ENCODE measurements at regions not wholly inside any gene's neighbourhood (a gene's known extent, or its start where the extent isn't known, plus 50 kb on each side); places are given as distances from the start of the nearest gene placed in this dataset.
"Not testable (repeated sequence)": the region's sequence is repeated elsewhere in the genome, so short reads cannot be mapped to it uniquely, and the experiment has no call there.

DNA sequence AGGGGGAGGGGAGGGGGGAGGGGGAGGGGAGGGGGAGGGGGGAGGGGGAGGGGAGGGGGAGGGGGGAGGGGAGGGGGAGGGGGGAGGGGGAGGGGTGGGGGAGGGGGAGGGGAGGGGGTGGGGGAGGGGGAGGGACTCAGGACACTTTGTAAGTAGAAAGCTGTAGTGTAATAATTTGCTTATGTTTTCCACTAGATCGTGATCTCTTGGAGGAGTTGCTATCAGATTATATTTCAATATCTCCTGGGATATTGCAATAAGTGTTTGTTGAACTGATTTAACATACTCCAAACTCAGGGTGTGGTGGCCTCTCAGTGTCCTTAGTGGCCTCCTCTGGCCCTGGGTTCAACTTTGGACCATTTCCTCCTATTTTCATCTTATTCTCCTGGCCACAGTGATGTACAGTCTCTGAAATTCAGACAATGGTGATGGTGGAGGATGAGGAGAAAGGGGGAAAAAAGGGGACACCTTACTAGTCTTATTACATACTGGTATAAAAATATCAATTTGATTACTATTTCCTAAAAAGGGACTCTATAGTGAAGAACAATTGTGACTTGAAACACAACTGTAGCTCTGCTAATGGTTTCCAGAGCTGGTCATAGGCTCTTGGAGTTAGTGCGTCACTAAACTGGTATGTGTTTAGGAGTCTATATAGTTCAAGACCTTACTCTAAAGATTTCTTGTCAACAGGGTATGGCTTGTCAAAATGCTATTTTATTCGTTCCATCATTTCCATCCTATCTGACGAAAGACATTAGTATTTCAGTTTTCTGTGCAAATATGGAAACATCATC lies 89.6 kb downstream of the DDX1 start:
- no peak for DNase-seq

DNA sequence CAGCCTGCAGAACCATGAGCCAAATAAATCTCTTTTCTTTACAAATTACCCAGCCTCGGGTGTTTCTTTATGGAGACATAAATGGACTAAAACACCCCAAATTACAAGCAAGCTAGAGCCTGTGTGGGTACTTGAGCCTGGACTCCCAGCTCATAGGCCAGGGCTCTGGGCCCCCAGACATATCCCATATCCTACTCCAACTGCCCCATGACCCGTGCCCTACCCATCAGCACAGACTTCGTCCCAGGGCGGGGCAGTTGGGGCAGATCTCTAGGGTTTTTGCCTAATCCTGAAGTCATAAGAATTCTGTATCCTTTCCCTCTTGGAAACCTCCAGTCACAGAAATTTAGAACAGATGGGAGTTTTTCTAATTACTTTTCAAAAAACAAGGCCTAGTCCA lies 90.7 kb downstream of the DDX1 start:
- no peak for DNase-seq

DNA sequence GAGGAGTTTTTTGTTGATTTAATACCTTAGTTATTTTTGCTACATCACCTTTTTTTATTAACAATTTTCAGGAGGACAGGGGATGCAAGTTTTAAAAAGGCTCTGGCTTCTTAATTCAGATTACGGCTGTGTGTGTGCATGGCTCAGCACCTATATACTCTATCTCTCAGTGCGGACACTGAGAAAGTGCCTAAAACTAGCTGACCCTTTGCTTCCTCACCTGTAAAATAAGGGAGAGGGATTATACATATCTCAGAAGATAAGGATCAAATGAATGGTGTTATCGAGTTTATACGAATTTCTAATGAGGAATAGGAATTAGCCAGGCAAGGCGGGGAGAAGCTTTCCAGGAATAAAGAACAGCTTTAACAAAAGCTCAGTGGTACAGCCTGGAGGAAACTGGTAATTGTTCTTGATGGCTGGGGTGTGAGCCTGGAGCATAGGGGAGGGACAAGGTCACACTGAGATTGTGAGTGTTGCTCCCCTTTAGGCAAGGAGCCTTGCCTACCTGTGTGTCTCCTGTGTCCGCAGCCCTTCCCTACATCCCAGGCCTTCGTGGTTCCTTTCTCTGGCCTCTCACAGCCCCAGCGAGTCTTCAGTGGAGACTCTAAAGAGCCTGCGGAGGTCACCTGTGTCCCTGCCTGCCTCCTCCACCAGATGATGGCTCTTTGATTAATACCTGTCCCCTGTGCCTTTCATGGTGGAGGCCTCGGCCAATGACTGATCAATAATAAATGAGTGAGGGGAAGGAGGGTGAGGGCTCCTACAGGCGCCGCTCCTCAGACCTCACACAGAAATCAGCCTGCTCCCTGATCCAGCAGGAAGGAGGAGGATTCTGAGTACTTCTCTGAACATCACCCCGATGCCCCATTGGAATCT lies 92.7 kb downstream of the DDX1 start:
- DNase-seq, result no peak

DNA sequence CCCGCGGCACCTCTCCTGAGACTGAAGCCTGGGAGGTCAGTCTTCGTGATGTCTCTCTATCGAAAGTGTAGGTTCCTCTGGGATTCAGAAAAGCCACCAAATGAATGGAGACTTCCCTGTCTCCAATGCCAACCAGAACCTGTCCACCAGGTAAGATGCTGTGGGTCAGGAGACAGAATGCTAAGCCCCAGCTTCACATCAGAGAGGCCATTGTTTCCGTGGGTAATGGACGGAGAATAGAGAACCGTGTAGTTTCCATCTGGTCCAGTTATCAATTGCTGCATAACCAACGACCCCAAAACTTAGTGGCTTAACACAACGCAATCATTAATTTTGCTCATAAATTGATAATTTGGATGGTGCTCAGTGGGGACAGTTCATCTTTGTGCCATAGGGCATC lies 93.5 kb downstream of the DDX1 start:
- DNase-seq, result no peak

DNA sequence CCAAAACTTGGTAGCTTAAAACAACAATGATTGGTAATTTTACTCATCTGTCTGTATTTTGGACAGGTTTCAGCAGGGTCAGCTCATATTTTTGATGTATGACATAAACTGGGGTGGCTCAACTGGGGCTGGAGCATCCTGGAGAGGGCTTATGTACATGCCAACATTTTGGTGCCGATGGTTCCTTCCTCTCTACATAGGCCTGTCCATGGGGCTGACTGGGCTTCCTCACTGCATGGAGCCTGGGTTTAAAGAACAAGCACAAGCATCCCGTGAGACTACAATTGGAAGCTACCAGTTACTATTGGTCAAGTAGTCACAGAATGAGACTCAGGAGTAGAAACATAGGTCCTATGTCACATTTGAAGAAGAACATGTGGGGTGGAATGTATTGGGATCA lies 95.0 kb downstream of the DDX1 start:
- no peak for DNase-seq

DNA sequence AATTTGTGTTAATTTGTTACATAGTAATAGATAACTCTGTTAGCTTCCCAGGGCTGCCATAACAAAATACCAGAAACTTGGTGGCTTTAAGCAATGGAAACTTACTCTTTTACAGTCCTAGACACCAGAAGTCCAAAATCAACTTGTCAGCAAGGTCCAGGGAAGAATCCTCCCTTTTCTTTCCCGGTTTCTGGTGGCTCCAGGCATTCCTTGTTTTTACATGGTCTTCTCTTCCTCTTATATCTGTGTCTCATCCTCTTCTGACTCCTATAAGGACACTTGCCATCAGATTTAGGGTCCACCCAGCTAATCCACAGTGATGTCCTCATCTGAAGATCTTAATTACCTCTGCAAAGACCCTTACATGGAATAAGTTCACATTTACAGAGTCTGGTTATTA lies 95.6 kb downstream of the DDX1 start:
- DNase-seq, result no peak

DNA sequence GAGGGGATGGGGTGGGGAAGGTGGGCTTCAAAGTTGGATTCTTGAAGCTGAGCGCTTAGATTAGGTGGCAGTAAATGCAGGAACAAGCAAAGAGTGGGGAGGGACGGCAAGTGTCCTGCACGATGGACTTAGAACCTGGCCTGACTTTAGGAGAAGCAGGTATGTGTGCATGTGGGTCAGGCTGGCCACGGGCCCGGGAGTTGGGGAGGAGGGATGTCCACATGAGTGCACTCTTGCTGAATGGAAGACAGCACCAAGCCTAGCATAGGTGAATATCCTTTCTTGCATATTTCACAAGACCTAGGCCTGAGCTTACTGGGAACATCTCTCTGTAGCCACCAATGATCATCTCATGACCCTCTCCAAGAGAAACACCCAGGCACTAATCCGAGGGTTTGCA lies 96.1 kb downstream of the DDX1 start:
- DNase-seq, result no peak

DNA sequence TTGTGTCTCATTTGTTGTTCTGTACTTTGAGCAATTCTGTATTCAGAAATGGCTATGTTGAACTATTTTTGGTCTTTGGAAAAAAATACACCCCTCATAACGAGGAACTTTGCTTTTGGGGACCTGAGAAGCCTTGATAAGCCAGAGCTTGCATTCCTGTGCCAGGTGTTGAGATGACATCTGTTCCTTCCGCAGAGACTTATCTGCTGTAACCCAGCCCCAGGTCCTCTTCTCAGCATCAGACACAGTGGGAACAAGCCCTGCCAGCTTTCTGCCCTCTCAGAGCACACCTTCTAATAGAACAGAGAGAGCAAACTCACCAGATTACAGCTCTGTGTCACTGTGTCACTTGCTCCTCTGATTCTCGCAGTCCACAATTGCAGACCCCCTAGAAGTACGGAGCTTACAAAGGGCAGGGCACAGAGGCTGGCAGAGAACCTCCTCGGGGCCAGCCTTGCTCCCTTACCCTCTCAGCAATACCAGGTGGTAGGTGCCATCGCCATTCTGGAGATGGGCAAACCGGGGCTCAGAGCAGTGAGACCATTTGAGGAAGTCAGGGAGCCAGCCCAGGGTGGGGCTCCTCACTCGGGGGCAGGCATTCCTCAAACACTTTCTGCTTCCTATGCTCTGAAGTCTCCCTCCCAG lies 97.4 kb downstream of the DDX1 start:
- no peak for DNase-seq

DNA sequence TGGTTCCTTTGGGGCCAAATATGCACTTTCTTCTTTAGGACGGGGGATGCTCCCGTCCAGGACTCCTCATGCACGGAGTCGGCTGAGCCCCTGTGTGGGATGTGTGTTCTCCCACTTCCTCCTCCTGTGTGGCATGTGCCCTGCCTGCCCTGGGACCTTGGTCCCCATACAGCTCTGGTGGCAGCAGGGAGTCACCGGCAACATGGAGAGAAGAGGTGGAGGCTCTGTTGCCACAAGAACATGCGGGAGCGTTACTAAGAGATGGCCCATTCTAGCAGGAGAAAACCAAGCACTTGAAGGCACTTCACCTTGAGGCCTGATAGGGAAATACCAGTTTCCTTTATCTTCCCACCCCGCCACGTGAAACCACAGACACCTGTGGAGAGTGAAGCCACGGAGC lies 98.0 kb downstream of the DDX1 start:
- no peak for DNase-seq

DNA sequence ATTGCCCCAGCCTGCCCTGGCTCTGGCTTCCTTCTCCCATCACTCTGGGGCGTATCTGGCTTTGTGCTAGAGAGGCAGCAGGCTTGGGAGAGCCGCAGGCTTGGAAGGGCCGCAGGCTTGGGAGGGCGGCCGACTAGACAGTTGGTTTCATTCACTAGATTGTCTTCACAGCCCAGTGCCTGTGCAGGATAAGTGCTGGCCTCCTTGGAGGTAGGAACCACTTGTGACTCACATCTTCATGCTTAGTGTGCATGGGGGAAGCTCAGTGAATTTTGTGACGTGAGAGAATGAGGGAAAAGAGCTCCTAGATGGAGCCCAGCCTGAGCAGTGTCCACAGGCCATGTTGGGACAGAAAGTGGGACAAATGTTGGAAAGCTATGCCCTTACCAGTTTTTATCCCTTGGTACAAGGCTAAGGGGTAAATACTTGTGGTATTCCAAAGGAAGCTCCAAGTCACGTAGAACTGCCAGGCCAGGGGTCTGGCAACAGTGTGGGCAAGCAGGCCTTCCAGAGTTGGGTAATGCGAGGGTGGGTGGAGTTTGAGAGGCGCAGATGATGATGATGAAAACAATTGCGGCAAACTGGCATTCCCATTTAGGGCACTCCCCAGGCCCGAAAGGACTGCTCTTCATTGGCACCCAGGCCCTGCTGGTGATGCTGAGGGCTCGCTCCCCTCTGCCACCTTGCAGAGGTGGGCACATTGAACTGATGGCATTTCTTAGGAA lies 100.1 kb downstream of the DDX1 start:
- no peak for DNase-seq

DNA sequence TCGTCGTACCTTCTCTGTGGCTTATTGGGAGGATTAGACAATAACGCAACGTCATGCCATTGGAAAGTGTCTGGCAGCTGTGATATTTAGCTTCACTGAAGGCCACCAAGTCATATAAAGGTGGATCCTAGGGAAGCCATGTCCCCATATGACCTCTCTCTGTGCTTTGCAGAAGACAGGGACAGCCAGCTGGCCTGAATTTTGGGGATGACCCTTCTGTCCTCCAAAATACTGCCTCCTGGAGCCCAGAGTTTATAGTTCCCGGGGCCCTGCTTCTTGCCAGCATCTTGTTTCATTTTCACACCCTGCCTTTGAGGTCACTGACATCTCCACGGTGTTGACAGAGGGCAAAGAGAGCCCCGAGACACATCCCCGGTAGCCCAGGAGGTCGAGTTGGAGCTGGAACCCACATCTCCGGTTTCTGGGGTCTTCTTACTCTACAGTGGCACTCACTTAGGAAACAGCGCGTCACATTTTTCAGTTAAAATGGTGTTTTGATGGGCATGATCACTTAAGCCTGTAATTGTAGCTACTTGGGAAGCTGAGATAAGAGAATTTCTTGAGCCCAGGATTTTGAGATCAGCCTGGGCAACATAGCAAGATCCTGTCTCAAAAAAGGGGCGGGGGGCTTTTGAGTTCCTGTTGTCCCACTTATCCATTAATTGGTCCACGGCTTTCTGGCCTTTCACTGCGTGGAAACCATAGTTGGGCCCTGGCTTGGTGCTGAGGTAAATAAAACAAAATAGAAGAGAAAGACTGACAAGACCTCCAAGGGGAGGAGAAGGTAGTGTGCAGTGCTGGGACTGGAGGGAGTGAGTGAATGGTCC lies 101.1 kb downstream of the DDX1 start:
- no peak for DNase-seq

DNA sequence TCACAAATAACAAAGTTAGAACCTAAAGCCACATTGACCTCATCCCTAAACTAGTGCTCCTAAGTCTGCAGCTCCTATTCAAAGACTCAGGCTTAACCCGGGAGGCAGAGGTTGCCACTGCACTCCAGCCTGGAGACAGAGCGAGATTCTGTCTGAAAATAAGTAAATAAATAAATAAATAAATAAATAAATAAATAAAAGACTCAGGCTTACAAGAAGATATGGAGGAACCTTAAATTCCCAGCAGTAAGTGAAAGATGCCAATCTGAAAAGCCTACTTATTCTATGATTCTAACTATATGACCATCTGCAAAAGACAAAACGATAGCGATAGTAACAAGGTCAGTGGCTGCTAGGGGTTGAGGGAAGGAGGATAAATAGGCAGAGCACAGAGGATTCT lies 101.7 kb downstream of the DDX1 start:
- DNase-seq, result no peak

DNA sequence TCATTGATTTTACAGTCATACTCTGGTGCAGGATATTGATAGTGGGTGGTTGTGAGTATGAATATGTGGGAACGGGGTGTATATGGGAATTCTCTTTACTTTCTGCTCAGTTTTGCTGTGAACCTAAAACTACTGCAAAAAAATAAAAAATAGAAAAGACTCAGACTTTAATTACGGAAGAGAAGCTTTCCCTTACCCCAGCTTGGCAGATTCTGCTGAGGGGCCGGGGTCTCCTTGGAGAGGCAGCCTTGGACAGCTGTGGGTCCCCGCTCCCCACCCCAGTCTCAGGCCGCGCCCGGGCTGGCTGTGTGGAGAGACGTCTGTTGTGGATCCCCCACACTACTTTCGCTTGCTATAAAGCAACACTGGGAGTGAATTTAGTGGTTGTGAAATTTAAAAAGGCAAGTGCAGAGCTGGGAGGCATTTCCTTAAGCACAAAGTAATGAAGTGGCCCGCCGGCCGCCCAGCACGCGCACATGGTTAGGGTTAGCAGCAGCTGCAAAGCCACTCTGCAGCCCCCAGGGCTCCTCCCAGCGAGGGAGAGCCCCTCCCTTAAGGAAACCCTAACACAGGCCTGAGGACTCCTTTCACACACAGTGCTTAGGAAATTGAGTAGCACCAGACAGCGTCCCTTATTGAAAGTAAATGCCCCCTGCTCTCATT lies 102.4 kb downstream of the DDX1 start:
- DNase-seq, result no peak

DNA sequence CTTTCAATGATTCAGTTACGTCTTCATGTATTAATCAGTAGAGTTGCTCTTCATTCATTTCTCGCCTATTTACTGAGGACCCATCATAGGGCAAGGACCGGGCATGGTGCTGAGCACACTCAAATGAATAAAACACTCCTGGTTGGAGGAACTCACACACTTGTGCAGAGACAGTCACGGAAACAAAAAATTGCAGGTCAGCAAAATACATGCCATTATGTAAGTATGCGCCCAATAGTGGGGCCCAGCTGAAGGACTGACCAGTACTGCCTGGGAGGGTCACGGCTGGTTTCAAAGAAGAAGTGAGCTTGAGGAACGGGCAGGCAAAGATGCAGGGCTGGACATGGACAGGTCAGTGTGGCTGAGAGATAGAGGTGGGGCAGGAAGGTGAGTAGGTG lies 102.9 kb downstream of the DDX1 start:
- no peak for DNase-seq

DNA sequence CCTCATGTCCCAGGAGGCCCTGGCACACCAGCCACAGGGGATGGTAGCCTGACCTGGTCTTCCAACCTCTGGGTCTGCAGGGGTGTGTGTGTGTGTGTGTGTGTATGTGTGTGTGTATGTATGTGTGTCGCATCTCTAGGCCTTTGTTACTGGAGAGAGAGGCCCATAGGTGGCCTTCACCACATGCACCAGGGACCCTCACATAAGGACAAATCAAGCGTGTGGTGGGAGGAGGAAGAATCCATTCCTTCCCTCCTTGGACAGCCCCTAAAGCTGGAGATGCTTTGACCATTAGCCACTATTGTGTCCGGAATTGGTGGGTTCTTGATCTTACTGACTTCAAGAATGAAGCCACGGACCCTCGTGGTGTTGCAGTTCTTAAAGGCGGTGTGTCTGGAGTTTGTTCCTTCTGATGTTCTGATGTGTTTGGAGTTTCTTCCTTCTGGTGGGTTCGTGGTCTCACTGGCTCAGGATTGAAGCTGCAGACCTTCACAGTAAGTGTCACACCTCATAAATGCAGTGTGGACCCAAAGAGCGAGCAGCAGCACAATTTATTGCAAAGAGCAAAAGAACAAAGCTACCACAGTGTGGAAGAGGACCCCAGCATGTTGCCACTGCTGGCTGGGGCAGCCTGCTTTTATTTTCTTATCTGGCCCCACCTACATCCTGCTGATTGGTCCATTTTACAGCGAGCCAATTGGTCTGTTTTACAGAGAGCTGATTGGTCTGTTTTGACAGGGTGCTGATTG lies 104.1 kb downstream of the DDX1 start:
- DNase-seq, result no peak

DNA sequence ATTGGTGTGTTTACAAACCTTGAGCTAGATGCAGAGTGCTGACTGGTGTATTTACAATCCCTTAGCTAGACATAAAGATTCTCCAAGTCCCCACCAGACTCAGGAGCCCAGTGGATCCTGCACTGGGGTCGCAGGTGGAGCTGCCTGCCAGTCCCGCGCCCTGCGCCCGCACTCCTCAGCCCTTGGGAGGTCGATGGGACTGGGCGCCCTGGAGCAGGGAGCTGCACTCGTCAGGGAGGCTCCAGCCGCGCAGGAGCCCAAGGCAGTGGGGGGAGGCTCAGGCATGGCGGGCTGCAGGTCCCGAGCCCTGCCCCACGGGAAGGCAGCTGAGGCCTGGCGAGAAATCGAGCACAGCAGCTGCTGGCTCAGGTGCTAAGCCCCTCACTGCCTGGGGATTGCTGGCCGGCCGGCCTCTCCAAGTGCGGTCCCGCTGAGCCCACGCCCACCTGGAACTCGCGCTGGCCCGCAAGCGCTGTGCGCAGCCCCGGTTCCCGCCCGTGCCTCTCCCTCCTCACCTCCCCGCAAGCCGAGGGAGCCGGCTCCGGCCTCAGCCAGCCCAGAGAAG lies 105.0 kb downstream of the DDX1 start:
- not testable (repeated sequence) for DNase-seq

DNA sequence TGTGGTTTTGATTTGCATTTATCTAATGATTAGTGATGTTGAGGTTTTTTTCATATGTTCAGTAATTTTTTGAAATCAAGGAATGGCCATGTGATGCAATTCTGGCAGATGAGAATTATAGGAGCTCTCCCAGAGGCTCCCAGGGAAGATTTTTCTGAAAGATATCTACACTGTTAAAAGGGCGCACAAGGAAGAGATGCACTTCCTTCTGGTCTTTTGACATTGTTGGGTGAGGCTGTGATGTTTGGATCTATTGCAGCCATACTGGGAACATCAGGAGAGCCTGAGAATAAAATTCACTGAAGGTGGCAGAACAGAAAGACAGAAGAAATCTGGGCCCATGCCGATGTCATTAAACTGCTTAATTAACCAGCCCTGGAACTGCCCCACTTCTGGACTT lies 108.5 kb downstream of the DDX1 start:
- DNase-seq, result no peak

DNA sequence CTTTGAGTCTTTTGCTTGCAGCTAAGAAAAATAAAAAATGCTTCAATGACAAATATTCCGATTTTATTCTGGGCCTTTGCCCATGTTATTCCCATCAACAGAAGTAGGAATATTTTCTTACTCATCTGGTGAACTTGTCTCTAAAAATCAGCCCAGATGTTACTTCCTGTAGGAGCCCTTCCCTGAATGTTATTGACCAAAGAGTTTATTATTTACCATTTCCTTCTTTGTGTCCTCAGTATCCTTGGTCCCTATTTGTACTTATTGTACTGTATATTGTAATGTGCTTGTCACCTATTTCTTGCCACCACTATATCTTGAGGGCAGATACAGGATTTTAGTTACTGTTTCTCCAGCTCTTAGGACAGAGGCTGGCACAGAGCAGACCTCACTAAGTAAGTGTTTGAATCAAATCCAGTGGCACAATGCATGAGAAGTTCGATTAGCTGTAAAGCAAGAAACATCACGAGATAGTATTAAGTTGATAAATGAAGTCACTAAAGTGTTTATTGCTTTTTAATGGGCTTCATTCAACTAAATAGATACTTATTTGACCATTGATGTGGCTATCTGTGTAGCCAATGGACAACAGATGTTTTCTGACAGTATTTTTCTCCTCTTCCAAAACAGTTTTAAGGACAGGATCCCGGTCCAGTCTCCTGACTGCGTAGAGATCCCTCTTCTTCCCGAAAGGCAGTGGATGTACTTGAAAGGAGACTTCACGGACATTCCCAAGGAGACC lies 109.1 kb downstream of the DDX1 start:
- no peak for DNase-seq

DNA sequence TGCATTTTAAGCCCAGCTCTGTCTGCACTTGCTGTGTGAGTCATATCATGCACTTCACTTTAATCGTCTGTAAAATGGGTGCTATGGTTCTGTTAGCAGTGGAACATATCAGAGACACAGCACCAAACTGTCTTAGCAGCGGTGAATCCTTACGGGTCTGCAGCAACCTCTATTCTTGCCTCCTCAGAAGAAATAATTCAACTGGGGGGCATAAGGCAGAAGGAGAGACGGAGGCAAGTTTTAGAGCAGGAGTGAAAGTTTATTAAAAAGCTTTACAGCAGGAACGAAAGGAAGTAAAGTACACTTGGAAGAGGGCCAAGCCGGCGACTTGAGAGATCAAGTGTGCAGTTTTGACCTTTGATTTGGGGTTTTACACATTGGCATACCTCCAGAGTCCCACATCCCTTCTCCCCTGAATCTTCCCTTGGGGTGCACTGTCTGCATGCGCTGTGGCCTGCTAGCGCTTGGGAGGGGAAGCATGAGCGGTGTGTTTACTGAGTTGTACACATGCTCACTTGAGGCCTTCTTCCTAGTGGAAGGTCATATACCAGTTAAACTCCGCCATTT lies 109.8 kb downstream of the DDX1 start:
- no peak for DNase-seq
